Stimulated activated CD8-positive, alpha-beta memory T cell treated with anti-CD3 and anti-CD28 coated beads, Interleukin-2, amount 100 ng/mL, for 1 hour (primary cell): ENCODE measurements at regions not wholly inside any gene's neighbourhood (a gene's known extent, or its start where the extent isn't known, plus 50 kb on each side); places are given as distances from the start of the nearest gene placed in this dataset.
"Not testable (repeated sequence)": the region's sequence is repeated elsewhere in the genome, so short reads cannot be mapped to it uniquely, and the experiment has no call there.

Experiments used
- DNase-seq, 2 donors: peaks; one replicate each; pipeline ENCODE4 v3.0.0-alpha.2; 2020; ENCODE audit warnings: low read depth in 2 of 2

GRCh38 chr15:95170561-95171380 lies 939.4 kb downstream of the MCTP2 start:
- no peak for DNase-seq

GRCh38 chr15:95171564-95171963 lies 940.2 kb downstream of the MCTP2 start:
- no peak for DNase-seq

- no peak for DNase-seq
Measured at GRCh38 chr15:95174301-95175259, 943.2 kb downstream of the MCTP2 start.

GRCh38 chr15:95175914-95176658 lies 944.7 kb downstream of the MCTP2 start:
- DNase-seq: no peak

- no peak for DNase-seq
Measured at GRCh38 chr15:95176794-95177577, 945.6 kb downstream of the MCTP2 start.

GRCh38 chr15:95180530-95180929 lies 949.2 kb downstream of the MCTP2 start:
- DNase-seq: no peak

GRCh38 chr15:95182091-95182490 lies 950.7 kb downstream of the MCTP2 start:
- DNase-seq: no peak

GRCh38 chr15:95192923-95193322 lies 961.6 kb downstream of the MCTP2 start:
- no peak for DNase-seq

- DNase-seq: no peak
Measured at GRCh38 chr15:95194746-95195145, 963.4 kb downstream of the MCTP2 start.

GRCh38 chr15:95196176-95196915 lies 965.0 kb downstream of the MCTP2 start:
- DNase-seq: no peak

GRCh38 chr15:95202569-95203349 lies 971.4 kb downstream of the MCTP2 start:
- DNase-seq: no peak

GRCh38 chr15:95205077-95205476 lies 973.7 kb downstream of the MCTP2 start:
- DNase-seq: no peak

- DNase-seq: not testable (repeated sequence)
Measured at GRCh38 chr15:95205830-95206229, 974.5 kb downstream of the MCTP2 start.

- DNase-seq: no peak
Measured at GRCh38 chr15:95208071-95208470, 976.7 kb downstream of the MCTP2 start.

- no peak for DNase-seq
Measured at GRCh38 chr15:95208988-95209387, 977.6 kb downstream of the MCTP2 start.

GRCh38 chr15:95210436-95210981 lies 979.1 kb downstream of the MCTP2 start:
- no peak for DNase-seq

GRCh38 chr15:95215017-95215416 lies 983.7 kb downstream of the MCTP2 start:
- no peak for DNase-seq

GRCh38 chr15:95226835-95227234 lies 995.5 kb downstream of the MCTP2 start:
- DNase-seq: no peak

GRCh38 chr15:95227235-95227634 lies 995.9 kb downstream of the MCTP2 start:
- DNase-seq: no peak
